ENCODE measurements at regions not wholly inside any gene's neighbourhood (a gene's known extent, or its start where the extent isn't known, plus 50 kb on each side); places are given as distances from the start of the nearest gene placed in this dataset.

GRCh38 chr12:33587784-33588712, 148.4 kb upstream of the SYT10 start:
- H3K79me2 ChIP-seq (ENCODE audit: insufficient read depth, low read length): no peaks in the 10 kb centered on the region
- CTCF ChIA-PET: no interaction called here
- peaks cover 8 to 19% of the 10 kb centered on the region in 2 experiments; a peak in 2 of 4 replicates for H3K9me3 ChIP-seq (ENCODE audit: control insufficient read depth in 1 of 2, insufficient read depth in 1 of 2, low read depth in 1 of 2, low read length in 2 of 2)
- H3K27me3 ChIP-seq (ENCODE audit: insufficient read depth, low read length): no peaks in the 10 kb centered on the region
- no peak overlapping the region for H3K4me2 ChIP-seq (ENCODE audit: low read length)
- no peak for DNase-seq (ENCODE audit: low read depth, low spot score)
- H3K36me3 ChIP-seq (ENCODE audit: control insufficient read depth in 1 of 2, insufficient read depth in 2 of 2, low read length in 2 of 2): no peaks in the 10 kb centered on the region
- POLR2A ChIA-PET: no interaction called here
- no peak for ATAC-seq
- no peak overlapping the region for H3K27ac ChIP-seq (ENCODE audit: low read depth, low read length)
- no peak overlapping the region for H3K9ac ChIP-seq (ENCODE audit: low read length)
- no peaks in the 10 kb centered on the region for H4K20me1 ChIP-seq (ENCODE audit: insufficient read depth)
- H3K4me1 ChIP-seq (ENCODE audit: control insufficient read depth in 1 of 2, insufficient read depth in 2 of 2, low read length in 2 of 2): no peaks in the 10 kb centered on the region
- no peaks in the 10 kb centered on the region for H3K9me2 ChIP-seq (ENCODE audit: insufficient read depth)
- TF ChIP-seq POLR2A (IDR thresholded peaks at IDR 0.05; ENCODE audit: borderline replicate concordance, extremely low read depth, insufficient read depth, insufficient read length): no peak
- intact Hi-C loops (cut with micrococcal nuclease): no loop called here
- H2AFZ ChIP-seq (ENCODE audit: low read depth, low read length, poor library complexity, severe bottlenecking): no peak overlapping the region
- H3K4me3 ChIP-seq (replicated peaks in 1 of 2; ENCODE audit: low read depth in 1 of 2, low read length in 2 of 2): no peak overlapping the region
- RAD21 ChIA-PET (ENCODE audit: low non-redundant PET in 1 of 2, low total read pairs in 2 of 2, uncharacterized antibody in 2 of 2, unreplicated experiment in 2 of 2): no interaction called here
- no TSS peak for BruUV-seq (replicated peaks)

- DNase-seq (ENCODE audit: low read depth, low spot score) (no peak), ATAC-seq (no peak)
- ChIA-PET POLR2A (no interaction called here), RAD21 (ENCODE audit: low non-redundant PET in 1 of 2, low total read pairs in 2 of 2, uncharacterized antibody in 2 of 2, unreplicated experiment in 2 of 2) (no interaction called here), CTCF (no interaction called here)
- intact Hi-C loops (cut with micrococcal nuclease): no loop called here
- Histone ChIP-seq H3K9me3 (ENCODE audit: control insufficient read depth in 1 of 2, insufficient read depth in 1 of 2, low read depth in 1 of 2, low read length in 2 of 2) (peaks cover 9 to 22% of the 10 kb centered on the region in 2 experiments; a peak in 2 of 4 replicates), H3K4me3 (replicated peaks in 1 of 2; ENCODE audit: low read depth in 1 of 2, low read length in 2 of 2) (no peak overlapping the region), H3K27ac (ENCODE audit: low read depth, low read length) (no peak overlapping the region), H3K79me2 (ENCODE audit: insufficient read depth, low read length) (no peaks in the 10 kb centered on the region), H2AFZ (ENCODE audit: low read depth, low read length, poor library complexity, severe bottlenecking) (no peak overlapping the region), H3K36me3 (ENCODE audit: control insufficient read depth in 1 of 2, insufficient read depth in 2 of 2, low read length in 2 of 2) (no peaks in the 10 kb centered on the region), H3K9ac (ENCODE audit: low read length) (no peak overlapping the region), H3K4me2 (ENCODE audit: low read length) (no peak overlapping the region), H3K27me3 (ENCODE audit: insufficient read depth, low read length) (no peaks in the 10 kb centered on the region), H3K9me2 (ENCODE audit: insufficient read depth) (no peaks in the 10 kb centered on the region), H4K20me1 (ENCODE audit: insufficient read depth) (no peaks in the 10 kb centered on the region), H3K4me1 (ENCODE audit: control insufficient read depth in 1 of 2, insufficient read depth in 2 of 2, low read length in 2 of 2) (no peaks in the 10 kb centered on the region)
- no TSS peak for BruUV-seq (replicated peaks)
- TF ChIP-seq YY1 (IDR thresholded peaks at IDR 0.05; ENCODE audit: extremely low read depth, insufficient replicate concordance, low read depth, low read length) (no peak), EZH2phosphoT487 (IDR thresholded peaks at IDR 0.05; ENCODE audit: borderline replicate concordance) (no peak), ZFX (IDR thresholded peaks at IDR 0.05) (no peak), MAX (IDR thresholded peaks at IDR 0.05) (no peak), CBX3 (IDR thresholded peaks at IDR 0.05; ENCODE audit: low read depth) (no peak), ATF3 (IDR thresholded peaks at IDR 0.05) (no peak), REST (IDR thresholded peaks at IDR 0.05; ENCODE audit: low read depth) (no peak), CTCF (IDR thresholded peaks at IDR 0.05 in 2 of 3, conservative IDR thresholded peaks at IDR 0.05 in 1 of 3; ENCODE audit: borderline replicate concordance in 1 of 3, insufficient read depth in 1 of 3, low read depth in 2 of 3, low read length in 2 of 3) (no peak), CEBPB (IDR thresholded peaks at IDR 0.05; ENCODE audit: low read depth) (no peak), JUND (IDR thresholded peaks at IDR 0.05) (no peak), ELF1 (IDR thresholded peaks at IDR 0.05; ENCODE audit: borderline replicate concordance, low read depth) (no peak)
Measured at GRCh38 chr12:33588725-33589405, 149.2 kb upstream of the SYT10 start.

All from HCT116 (cell line).